GDM1 (cell line): ENCODE measurements at regions not wholly inside any gene's neighbourhood (a gene's known extent, or its start where the extent isn't known, plus 50 kb on each side); places are given as distances from the start of the nearest gene placed in this dataset.
"Not testable (repeated sequence)": the region's sequence is repeated elsewhere in the genome, so short reads cannot be mapped to it uniquely, and the experiment has no call there.

Experiments used
- DNase-seq: peaks from one replicate; lab custom pipeline; 2025; lab: John Stamatoyannopoulos, UW

DNA sequence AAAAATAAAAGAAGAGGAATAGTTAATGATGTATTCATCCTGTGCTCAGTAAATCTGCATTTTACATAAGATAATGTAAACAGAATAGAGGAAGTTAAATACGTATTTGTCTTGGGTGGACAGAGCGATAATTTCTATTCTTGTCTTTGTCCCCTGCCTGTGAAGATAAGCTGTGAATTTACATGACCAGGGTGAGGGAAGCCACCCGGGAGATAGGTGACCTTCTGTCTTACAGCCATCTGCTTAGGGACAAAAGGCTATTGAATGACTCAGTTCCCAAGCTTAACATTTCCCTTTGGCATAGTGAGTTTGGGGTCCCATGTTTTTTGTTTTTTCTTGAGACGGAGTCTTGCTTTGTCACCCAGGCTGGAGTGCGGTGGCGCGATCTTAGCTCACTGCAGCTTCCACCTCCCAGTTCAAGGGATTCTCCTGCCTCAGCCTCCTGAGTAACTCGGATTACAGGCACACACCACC, 88.7 kb upstream of the KCTD7 start:
- no peak for DNase-seq

GRCh38 chr7:66542049-66542448, 86.6 kb upstream of the KCTD7 start:
- no peak for DNase-seq

- no peak for DNase-seq
Measured at GRCh38 chr7:66542528-66543269, 86.0 kb upstream of the KCTD7 start.

DNA sequence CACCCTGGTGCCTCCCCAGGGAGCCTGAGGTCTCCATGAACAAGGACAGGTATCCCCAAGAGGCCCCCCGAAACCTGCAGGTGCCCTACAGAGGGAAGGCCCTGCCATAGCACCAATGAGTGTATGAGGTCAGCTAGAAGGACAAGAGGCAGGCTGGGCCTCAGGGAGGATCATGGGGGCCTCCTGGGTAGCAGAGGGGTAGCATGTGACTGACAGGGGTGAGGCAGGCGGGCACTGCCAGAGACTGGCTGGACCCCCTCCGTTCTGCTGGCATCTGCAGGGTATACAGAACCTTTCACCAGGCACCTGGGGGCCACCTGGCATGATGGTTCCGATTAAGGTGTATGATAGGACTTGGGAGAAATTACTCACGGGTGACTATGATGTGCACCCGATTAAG, 79.2 kb upstream of the KCTD7 start:
- DNase-seq, result no peak

GRCh38 chr7:66553001-66553400, 75.7 kb upstream of the KCTD7 start:
- no peak for DNase-seq

DNA sequence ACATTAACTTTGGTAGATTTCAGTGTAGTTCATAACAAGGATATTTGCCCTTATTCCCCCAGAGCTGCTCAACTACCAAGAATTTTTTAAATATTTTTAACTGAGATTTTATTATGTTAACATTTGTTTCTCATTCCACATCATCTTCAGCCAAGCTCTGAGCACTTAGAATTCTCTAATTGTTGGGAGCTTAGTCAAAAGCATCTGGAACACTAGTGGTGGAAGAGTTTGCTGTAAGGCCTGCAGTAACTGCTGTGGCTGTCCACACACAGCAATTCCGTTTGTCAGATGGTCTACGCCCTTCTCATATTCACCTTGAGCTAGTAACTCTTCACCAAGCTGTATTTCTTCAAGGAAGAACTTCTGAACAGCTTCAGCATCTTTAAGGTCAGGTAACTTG, 75.0 kb upstream of the KCTD7 start:
- DNase-seq, result not testable (repeated sequence)

- DNase-seq, result not testable (repeated sequence)
Measured at GRCh38 chr7:66554291-66554690, 74.4 kb upstream of the KCTD7 start.

DNA sequence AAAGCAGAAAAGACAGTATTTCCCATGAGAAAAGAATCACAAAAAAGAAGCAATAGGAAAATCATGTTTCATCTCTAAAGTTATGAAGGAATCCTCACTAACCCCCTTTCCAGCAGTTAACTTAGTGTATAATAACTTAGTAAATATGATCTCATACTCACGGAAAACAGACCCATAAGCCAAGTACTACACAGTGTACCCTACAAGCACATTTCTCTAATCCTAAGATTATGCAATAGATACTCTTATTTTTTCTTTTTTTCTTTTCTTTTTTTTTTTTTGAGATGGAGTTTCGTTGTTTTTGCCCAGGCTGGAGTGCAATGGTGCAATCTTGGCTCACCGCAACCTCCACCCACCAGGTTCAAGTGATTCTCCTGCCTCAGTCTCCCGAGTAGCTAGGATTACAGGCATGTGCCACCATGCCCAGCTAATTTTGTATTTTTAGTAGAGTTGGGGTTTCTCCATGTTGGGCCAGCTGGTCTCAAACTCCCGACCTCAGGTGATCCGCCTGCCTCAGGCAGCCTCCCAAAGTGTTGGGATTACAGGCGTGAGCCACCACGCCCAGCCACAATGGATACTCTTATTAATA, 73.7 kb upstream of the KCTD7 start:
- not testable (repeated sequence) for DNase-seq

- DNase-seq, result no peak
Measured at GRCh38 chr7:66556177-66556548, 72.5 kb upstream of the KCTD7 start.

- no peak for DNase-seq
Measured at GRCh38 chr7:66556549-66557213, 72.0 kb upstream of the KCTD7 start.

DNA sequence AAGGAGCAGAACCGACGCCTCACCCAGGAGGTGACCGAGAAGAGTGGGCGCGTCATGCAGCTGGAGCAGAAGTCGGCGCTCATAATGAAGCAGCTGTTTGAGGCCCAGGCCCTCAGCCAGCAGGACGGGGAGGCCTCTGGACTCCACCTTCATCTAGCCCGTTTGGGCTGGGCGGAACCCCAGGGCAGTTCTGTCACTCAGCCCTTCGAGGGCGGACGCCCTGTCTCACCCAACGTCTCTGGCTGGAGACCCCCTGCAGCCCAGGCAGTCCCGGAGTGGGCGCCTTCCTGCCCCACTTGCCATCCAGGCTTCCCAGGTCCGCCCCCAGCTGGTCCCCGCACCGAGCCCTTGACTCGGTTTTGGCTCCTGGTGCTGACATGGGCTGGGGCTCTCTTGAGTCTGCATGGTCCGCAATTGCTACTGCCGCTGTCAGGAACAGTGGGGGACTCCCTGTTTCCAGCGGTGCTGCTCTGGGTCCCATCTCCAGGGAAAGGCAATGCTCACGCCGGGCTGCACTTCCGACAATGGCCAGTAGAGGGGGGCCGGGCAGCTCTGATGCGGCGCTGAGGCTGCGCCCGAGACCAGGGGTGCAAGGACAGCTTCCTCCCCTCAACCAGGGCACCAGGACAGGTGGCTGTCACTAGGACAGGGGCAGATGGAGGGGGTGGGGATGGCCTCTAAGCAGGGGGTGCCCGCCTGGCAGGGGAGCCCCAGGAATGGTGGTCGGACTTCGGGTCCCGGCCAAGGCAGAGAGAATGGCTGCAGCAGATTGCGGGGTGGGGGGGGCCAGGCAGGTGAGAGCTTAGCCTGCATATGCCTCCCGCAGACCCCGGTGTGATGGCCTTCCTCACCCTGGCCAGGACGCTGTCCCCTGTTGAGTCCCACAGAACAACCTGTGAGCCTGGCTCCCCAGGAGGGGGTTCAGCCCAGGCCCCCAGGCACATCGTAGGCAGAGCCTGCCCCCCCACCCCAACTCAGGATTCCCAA, 71.2 kb upstream of the KCTD7 start:
- no peak for DNase-seq

DNA sequence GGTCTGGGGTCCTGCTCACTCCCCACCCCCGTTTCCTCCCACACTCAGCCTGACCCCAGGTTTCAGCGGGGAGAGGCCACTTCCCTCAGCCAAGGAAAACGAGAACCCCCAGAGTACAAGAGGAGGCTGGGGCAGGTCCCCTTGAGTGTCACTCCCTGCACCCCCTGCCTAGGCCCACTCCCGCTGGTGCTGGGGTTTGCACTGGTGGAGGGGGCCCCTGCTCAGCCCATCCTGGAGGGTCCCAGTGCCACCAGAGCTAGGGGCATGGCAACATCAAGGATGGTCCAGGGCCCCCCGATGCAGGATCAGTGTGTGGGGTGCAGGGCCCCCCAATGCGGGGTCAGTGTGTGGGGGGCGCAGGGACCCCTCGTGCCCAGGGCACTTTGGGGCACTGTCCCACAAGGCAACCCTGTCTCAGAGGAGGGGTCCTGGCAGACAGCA, 70.5 kb upstream of the KCTD7 start:
- DNase-seq, result no peak

DNA sequence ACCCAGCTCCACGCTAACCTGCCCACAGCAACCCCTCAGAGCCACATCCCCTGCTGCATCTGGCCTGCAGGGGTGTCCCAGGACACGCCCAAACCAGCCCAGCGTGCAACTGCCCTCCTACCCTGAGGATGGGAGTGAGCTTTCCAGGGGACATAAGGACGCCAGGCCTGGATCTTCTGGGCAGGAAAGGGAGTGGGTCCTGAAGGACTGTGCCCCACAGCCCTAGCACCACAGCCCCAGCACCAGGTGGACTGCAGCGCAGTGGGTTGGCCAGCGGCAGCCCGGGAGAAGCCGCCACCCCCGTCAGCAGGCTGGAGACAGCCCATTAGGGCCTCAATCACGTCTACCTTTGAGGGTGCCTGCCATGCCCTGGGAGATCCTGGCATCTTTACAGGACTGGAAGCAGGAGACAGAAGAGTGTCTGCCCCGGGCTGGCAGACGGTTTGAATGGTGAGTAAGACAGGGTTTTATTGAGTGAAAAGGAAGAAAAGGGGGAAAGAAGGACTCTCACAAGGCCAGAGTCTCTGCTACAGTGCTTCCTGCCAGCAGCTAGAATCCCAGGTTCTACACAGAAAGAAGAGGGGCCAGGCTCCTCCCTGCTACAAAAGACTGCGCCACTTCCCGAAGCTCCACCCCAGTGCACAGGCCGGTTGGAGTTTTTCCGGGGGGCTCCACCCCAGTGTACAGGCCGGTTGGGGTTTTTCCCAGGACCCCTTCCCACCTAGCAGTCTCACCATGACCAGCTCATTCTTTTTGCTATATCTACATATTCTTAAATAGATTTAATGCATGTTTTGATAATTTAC, 69.8 kb upstream of the KCTD7 start:
- DNase-seq, result no peak

DNA sequence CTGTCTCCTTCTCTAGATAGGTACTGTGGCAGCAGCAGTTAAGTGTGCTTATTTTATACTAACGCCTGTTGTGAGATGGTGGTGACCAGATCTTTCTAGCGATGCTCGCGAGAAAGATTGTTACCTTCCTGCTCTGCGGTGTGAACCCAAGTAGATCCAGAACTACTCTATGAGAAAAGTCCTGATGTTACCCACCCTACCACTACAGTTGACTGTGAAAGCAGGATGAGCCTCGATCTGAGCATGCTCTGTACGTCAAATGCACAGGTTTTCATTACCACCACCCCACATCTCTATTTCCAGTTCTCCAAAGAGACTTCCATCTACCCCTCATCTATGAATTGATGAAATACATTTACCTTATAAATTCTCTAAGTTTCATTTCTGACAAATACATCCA, 64.6 kb upstream of the KCTD7 start:
- no peak for DNase-seq

DNA sequence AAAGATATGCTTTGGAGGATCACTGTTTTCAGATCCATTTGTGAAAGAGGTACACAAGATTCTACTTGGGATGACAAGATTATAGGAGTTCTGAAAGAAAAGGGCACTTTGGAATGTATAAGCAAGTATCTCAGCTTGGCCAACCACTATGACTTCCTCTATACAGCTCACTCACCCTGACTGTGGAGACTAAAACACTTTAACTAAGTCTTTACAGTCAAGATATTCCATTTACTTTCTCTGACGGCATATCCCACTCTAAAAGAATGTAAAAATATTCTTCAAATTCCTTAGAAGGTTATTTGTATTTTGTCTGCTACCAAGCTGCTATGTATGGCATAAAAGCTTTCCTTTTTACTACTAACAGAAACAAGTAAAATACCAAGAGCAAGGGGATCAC, 58.5 kb upstream of the KCTD7 start:
- not testable (repeated sequence) for DNase-seq

GRCh38 chr7:66571568-66571967, 57.1 kb upstream of the KCTD7 start:
- no peak for DNase-seq

- DNase-seq, result not testable (repeated sequence)
Measured at GRCh38 chr7:66573782-66574495, 54.7 kb upstream of the KCTD7 start.

DNA sequence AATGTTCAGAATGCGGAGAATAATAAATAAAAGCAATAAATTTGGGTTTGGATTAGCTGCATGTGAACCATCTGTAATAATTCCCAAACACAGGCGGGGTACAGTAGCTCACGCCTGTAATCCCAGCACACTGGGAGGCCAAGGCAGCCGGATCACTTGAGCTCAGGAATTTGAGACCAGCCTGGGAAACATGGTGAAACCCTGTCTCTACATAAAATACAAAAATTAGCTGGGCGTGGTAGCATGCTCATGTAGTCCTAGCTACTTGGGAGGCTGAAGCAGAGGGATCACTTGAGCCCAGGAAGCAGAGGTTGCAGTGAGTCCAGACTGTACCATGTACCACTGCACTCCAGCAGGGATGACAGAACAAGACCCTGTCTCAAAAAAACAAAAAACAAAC, 53.9 kb upstream of the KCTD7 start:
- DNase-seq, result not testable (repeated sequence)

DNA sequence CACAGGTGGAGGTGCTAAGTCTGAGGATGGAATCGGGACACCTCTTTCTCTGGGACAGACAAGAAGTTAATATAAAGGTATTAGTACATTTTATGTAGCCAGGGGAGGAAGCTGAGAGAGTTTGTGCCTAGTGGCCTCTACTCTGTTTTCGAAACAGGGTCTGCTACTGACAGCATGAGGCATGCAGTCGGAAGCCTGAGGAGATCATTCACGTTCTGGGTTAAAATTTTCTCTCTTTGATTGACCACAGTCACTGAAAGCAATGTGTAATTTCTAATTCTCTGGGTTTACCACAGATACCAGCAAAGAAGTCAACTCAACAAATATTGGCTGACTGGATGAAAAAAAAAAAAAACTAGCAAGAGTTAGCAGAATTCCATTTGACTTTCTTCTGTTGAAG, 53.3 kb upstream of the KCTD7 start:
- no peak for DNase-seq

- no peak for DNase-seq
Measured at GRCh38 chr7:66576646-66577045, 52.0 kb upstream of the KCTD7 start.
